Neural progenitor cell (in vitro differentiated cells): ENCODE measurements at regions not wholly inside any gene's neighbourhood (a gene's known extent, or its start where the extent isn't known, plus 50 kb on each side); places are given as distances from the start of the nearest gene placed in this dataset.

Experiments used
- DNase-seq: peaks from one replicate; pipeline ENCODE4 v3.0.0-alpha.2; 2016; ENCODE audit warnings: low spot score
- H2AFZ ChIP-seq: fragments of 200-600 bp; sonication (generic); replicated peaks from 2 replicates; pipeline ENCODE4 v1.6.1; 2016; ENCODE audit warnings: antibody characterized with exemption
- H3F3A ChIP-seq: fragments of 200-600 bp; sonication (generic); 2 replicates; pipeline ENCODE4 v1.6.1; 2016; ENCODE audit warnings: antibody characterized with exemption, low read depth
- H3K27ac ChIP-seq: fragments of 200-600 bp; sonication (generic); 2 replicates; pipeline ENCODE4 v1.5.1; 2016; ENCODE audit warnings: mild to moderate bottlenecking
- H3K27me3 ChIP-seq: fragments of 200-600 bp; sonication (generic); 2 replicates; pipeline ENCODE4 v1.6.1; 2016; ENCODE audit warnings: mild to moderate bottlenecking, moderate library complexity
- H3K36me3 ChIP-seq: fragments of 200-600 bp; sonication (generic); 2 replicates; pipeline ENCODE4 v1.5.1; 2016
- H3K4me1 ChIP-seq: fragments of 200-600 bp; sonication (generic); 2 replicates; pipeline ENCODE4 v1.6.1; 2016; ENCODE audit warnings: mixed run types
- H3K4me2 ChIP-seq: fragments of 200-600 bp; sonication (generic); 2 replicates; pipeline ENCODE4 v1.6.1; 2016
- H3K4me3 ChIP-seq: fragments of 200-600 bp; sonication (generic); 2 replicates; pipeline ENCODE4 v1.5.1; 2016
- H3K79me2 ChIP-seq: fragments of 200-600 bp; sonication (generic); 2 replicates; pipeline ENCODE4 v1.6.1; 2016; ENCODE audit warnings: low read depth
- H3K9ac ChIP-seq: fragments of 200-600 bp; sonication (generic); 2 replicates; pipeline ENCODE4 v1.6.1; 2016
- H3K9me3 ChIP-seq: fragments of 200-600 bp; sonication (generic); 2 replicates; pipeline ENCODE4 v1.5.1; 2016; ENCODE audit warnings: low read depth
- H4K20me1 ChIP-seq: fragments of 200-600 bp; sonication (generic); 2 replicates; pipeline ENCODE4 v1.6.1; 2016; ENCODE audit warnings: low read depth
- H3K27ac Mint-ChIP-seq: 3 replicates; pipeline ENCODE4 v1.8.0; 2021; ENCODE audit warnings: mixed read lengths
- H3K27me3 Mint-ChIP-seq: 2 replicates; pipeline ENCODE4 v1.8.0; 2022; ENCODE audit warnings: low read depth, mild to moderate bottlenecking, inconsistent platforms, moderate library complexity, mixed read lengths; ENCODE audit not compliant: insufficient read depth
- H3K36me3 Mint-ChIP-seq: 3 replicates; pipeline ENCODE4 v1.8.0; 2021; ENCODE audit warnings: mixed read lengths
- H3K4me1 Mint-ChIP-seq: 3 replicates; pipeline ENCODE4 v1.8.0; 2021; ENCODE audit warnings: mixed read lengths
- H3K4me3 Mint-ChIP-seq: 3 replicates; pipeline ENCODE4 v1.8.0; 2021; ENCODE audit warnings: mild to moderate bottlenecking, moderate library complexity, mixed read lengths
- H3K9me3 Mint-ChIP-seq: 3 replicates; pipeline ENCODE4 v1.8.0; 2020; ENCODE audit warnings: mixed read lengths
- CTCF ChIP-seq: fragments of 200-600 bp; sonication (generic); IDR thresholded peaks from 2 replicates; pipeline ENCODE4 v1.5.1; 2017; ENCODE audit warnings: antibody characterized with exemption, mild to moderate bottlenecking
- EZH2 ChIP-seq: fragments of 200-600 bp; sonication (generic); IDR thresholded peaks from 2 replicates; pipeline ENCODE4 v1.6.1; 2017; ENCODE audit warnings: antibody characterized with exemption, mild to moderate bottlenecking, moderate library complexity
- EZH2phosphoT487 ChIP-seq: fragments of 200-600 bp; sonication (generic); IDR thresholded peaks from 2 replicates; pipeline ENCODE4 v1.6.1; 2017; ENCODE audit warnings: antibody characterized with exemption

- H4K20me1 ChIP-seq: no peaks in the 10 kb centered on the region
Measured at GRCh38 chr20:55615818-55616217, 389.5 kb downstream of the CBLN4 start.

GRCh38 chr20:55614220-55614757, 391.0 kb downstream of the CBLN4 start:
- H3K27ac Mint-ChIP-seq: no peak overlapping the region
- TF ChIP-seq EZH2phosphoT487: no peak
- TF ChIP-seq EZH2: no peak
- no peak for TF ChIP-seq CTCF

More at GRCh38 chr20:55615818-55616217, 389.5 kb downstream of the CBLN4 start:
- H3K9me3 ChIP-seq: no peaks in the 10 kb centered on the region
- H3K27me3 ChIP-seq: no peaks in the 10 kb centered on the region
- no peak overlapping the region for H3K27ac ChIP-seq
- H3K4me1 ChIP-seq: peaks cover 8% of the 10 kb centered on the region
- no peak overlapping the region for H3K4me3 ChIP-seq
- Mint-ChIP-seq H3K4me3 (no peak overlapping the region), H3K4me1 (peaks cover 9% of the 10 kb centered on the region), H3K27me3 (peaks cover 4% of the 10 kb centered on the region), H3K36me3 (no peaks in the 10 kb centered on the region), H3K9me3 (no peaks in the 10 kb centered on the region), H3K27ac (no peak overlapping the region)
- no peak overlapping the region for H3K4me2 ChIP-seq
- no peak overlapping the region for H2AFZ ChIP-seq
- H3F3A ChIP-seq: no peaks in the 10 kb centered on the region
- no peak for DNase-seq
- no peaks in the 10 kb centered on the region for H3K36me3 ChIP-seq
- no peak overlapping the region for H3K9ac ChIP-seq
- TF ChIP-seq EZH2 (no peak), CTCF (no peak), EZH2phosphoT487 (no peak)
- H3K79me2 ChIP-seq: no peaks in the 10 kb centered on the region

GRCh38 chr20:55610756-55611155, 394.6 kb downstream of the CBLN4 start:
- H4K20me1 ChIP-seq: no peaks in the 10 kb centered on the region
- H3K9me3 ChIP-seq: no peaks in the 10 kb centered on the region
- H3K9ac ChIP-seq: no peak overlapping the region
- no peaks in the 10 kb centered on the region for H3K27me3 ChIP-seq
- H3K4me2 ChIP-seq: no peak overlapping the region
- H3K36me3 Mint-ChIP-seq: no peaks in the 10 kb centered on the region
- H3K27ac ChIP-seq: no peak overlapping the region
- TF ChIP-seq EZH2 (no peak), EZH2phosphoT487 (no peak), CTCF (no peak)
- H3K36me3 ChIP-seq: no peaks in the 10 kb centered on the region
- peaks cover 8% of the 10 kb centered on the region for H3K4me1 ChIP-seq
- no peaks in the 10 kb centered on the region for H3K79me2 ChIP-seq
- peaks cover 9% of the 10 kb centered on the region for H3K4me1 Mint-ChIP-seq
- H3K4me3 Mint-ChIP-seq: no peak overlapping the region
- H3K27me3 Mint-ChIP-seq: no peaks in the 10 kb centered on the region
- H2AFZ ChIP-seq: no peak overlapping the region
- H3K9me3 Mint-ChIP-seq: no peaks in the 10 kb centered on the region
- no peak overlapping the region for H3K4me3 ChIP-seq
- no peaks in the 10 kb centered on the region for H3F3A ChIP-seq
- H3K27ac Mint-ChIP-seq: no peak overlapping the region
- no peak for DNase-seq

More at GRCh38 chr20:55614220-55614757, 391.0 kb downstream of the CBLN4 start:
- Histone ChIP-seq H3K4me1 (peaks cover 8% of the 10 kb centered on the region), H3K36me3 (no peaks in the 10 kb centered on the region), H2AFZ (no peak overlapping the region), H3K9me3 (no peaks in the 10 kb centered on the region), H3K79me2 (no peaks in the 10 kb centered on the region), H3K9ac (no peak overlapping the region), H3K4me2 (no peak overlapping the region), H3K27ac (no peak overlapping the region), H3K4me3 (no peak overlapping the region), H4K20me1 (no peaks in the 10 kb centered on the region), H3F3A (no peaks in the 10 kb centered on the region), H3K27me3 (no peaks in the 10 kb centered on the region)
- Mint-ChIP-seq H3K9me3 (no peaks in the 10 kb centered on the region), H3K4me3 (no peak overlapping the region), H3K27me3 (peaks cover 4% of the 10 kb centered on the region), H3K4me1 (peaks cover 9% of the 10 kb centered on the region), H3K36me3 (no peaks in the 10 kb centered on the region)
- peak; percentile 16 for DNase-seq
